Heart left ventricle (tissue), 13 donors: ENCODE measurements at regions not wholly inside any gene's neighbourhood (a gene's known extent, or its start where the extent isn't known, plus 50 kb on each side); places are given as distances from the start of the nearest gene placed in this dataset.
"Not testable (repeated sequence)": the region's sequence is repeated elsewhere in the genome, so short reads cannot be mapped to it uniquely, and the experiment has no call there.

ENCODE experiments used
- CTCF ChIP-seq, 12 donors: fragments of 200-600 bp; sonication (generic) in 4 of 12; IDR thresholded peaks; one replicate each; pipeline versions ENCODE4 v1.5.0 to v1.8.0; 2018 to 2022; ENCODE audit warnings: antibody characterized with exemption in 12 of 12, mild to moderate bottlenecking in 5 of 12
- POLR2A ChIP-seq, 2 donors: fragments of 450-650 bp; IDR thresholded peaks; one replicate each; pipeline ENCODE4 v1.6.1; 2017; ENCODE audit warnings: antibody characterized with exemption in 2 of 2, mild to moderate bottlenecking in 2 of 2, moderate library complexity in 2 of 2
- donor health status: ischemic (EF 13 %, LVEDD 7.1; RV severe dilation, severe dysfunction).
- donor health status: DM: no; HTN: yes; CAD: no.
- donor health status: DM: no; HTN: no; CAD: no.
- donor health status: ischemic (EF 25% LVEDD 6.9; RV normal size, moderate dysfunction).
- donor health status: ischemic (EF 25% LVEDD 5.7; RV mildly dilated, moderate dysfunction).
- donor health status: ischemic (EF 35%, LVEDD 5.7; RV mildly dilated, moderate dysfunction).
- donor health status: nonischemic (EF 11% LVEDD 7.7; RV severe dilation, severe dysfunction).
- donor health status: DM: yes; HTN: yes; CAD: no.
- donor health status: PGD.
- donor health status: ischemic (EF 29% LVEDD 5.4; RV normal size, mild dysfunction).
- donor health status: nonischemic (EF 23%, LVEDD 6.1; RV moderate dilation, normal function).

GRCh38 chr2:16217741-16218140 lies 277.4 kb downstream of the MYCN start:
- not testable (repeated sequence) for TF ChIP-seq POLR2A, CTCF (IDR thresholded peaks at IDR 0.05)
